Retinal pigment epithelial cell (primary cell): ENCODE measurements at regions not wholly inside any gene's neighbourhood (a gene's known extent, or its start where the extent isn't known, plus 50 kb on each side); places are given as distances from the start of the nearest gene placed in this dataset.

ENCODE experiments used
- DNase-seq: peaks from one replicate; pipeline ENCODE4 v3.0.0-alpha.2; 2010; ENCODE audit warnings: low read depth
- H3K4me3 ChIP-seq: 2 replicates; pipeline ENCODE4 v1.5.1; 2011; ENCODE audit warnings: mild to moderate bottlenecking, low read length, control low read depth, moderate library complexity
- TF ChIP-seq, protein P1 (sequence below): conservative IDR thresholded peaks from 2 replicates; pipeline ENCODE4 v1.5.1; 2011; ENCODE audit warnings: low read depth, low read length, control low read depth, inconsistent platforms

- no peak overlapping the region for H3K4me3 ChIP-seq
- TF ChIP-seq, protein P1, sequence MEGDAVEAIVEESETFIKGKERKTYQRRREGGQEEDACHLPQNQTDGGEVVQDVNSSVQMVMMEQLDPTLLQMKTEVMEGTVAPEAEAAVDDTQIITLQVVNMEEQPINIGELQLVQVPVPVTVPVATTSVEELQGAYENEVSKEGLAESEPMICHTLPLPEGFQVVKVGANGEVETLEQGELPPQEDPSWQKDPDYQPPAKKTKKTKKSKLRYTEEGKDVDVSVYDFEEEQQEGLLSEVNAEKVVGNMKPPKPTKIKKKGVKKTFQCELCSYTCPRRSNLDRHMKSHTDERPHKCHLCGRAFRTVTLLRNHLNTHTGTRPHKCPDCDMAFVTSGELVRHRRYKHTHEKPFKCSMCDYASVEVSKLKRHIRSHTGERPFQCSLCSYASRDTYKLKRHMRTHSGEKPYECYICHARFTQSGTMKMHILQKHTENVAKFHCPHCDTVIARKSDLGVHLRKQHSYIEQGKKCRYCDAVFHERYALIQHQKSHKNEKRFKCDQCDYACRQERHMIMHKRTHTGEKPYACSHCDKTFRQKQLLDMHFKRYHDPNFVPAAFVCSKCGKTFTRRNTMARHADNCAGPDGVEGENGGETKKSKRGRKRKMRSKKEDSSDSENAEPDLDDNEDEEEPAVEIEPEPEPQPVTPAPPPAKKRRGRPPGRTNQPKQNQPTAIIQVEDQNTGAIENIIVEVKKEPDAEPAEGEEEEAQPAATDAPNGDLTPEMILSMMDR = no peak
- no peak for DNase-seq
Observed at GRCh38 chr6:102980951-102981350, 1587.4 kb downstream of the GRIK2 start.

DNA sequence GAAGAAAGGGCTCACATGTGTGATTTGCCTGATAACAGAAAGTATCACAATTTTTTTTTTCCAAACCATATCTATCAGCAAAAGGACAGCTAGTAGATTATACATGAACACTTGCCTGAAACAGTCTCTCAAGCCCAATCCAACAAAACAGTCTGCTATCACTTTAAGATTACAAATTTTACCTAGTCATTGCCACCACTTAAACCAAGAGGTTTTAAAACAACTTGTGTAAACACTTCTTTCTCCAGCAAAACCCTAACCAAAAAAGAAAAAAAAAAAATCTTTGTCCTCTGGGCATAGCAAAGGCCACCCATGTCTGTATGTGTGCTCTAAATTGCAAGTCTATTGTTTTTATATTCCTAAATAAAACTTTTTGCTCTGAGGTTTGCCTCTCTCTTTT is 1568.4 kb downstream of the GRIK2 start:
- TF ChIP-seq, protein P1 = no peak
- H3K4me3 ChIP-seq = no peak overlapping the region
- DNase-seq = no peak

GRCh38 chr6:102950967-102951366 is 1557.5 kb downstream of the GRIK2 start:
- DNase-seq = no peak
- TF ChIP-seq, protein P1 = no peak
- H3K4me3 ChIP-seq = no peak overlapping the region

- TF ChIP-seq, protein P1 = no peak
- no peak for DNase-seq
- H3K4me3 ChIP-seq = no peak overlapping the region
Observed at GRCh38 chr6:102944475-102944874, 1551.0 kb downstream of the GRIK2 start.

GRCh38 chr6:102942206-102942605 is 1548.7 kb downstream of the GRIK2 start:
- DNase-seq = no peak
- H3K4me3 ChIP-seq = no peak overlapping the region
- TF ChIP-seq, protein P1 = no peak

GRCh38 chr6:102936959-102937358 is 1543.5 kb downstream of the GRIK2 start:
- TF ChIP-seq, protein P1 = no peak
- no peak for DNase-seq

DNA sequence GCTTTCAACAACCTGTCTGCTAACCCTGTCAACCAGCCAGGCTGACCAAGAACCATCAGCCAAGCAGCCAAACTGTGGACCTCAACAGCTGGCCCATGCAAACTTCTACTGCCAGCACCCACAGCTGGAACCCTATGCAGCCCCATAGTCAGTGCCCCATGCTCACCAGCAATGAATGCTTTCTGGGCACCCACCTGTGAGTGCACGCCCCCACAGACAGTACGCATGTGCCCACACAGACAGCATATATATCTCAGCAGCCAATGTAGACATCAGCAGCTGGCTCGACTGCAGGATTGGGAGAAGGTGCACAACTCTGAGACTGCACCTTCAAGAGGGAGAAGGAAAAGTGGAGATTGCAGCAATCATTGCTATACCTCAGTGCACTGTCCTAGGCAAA is 1534.6 kb downstream of the GRIK2 start:
- H3K4me3 ChIP-seq = no peak overlapping the region
- TF ChIP-seq, protein P1 = no peak
- DNase-seq = no peak

More at GRCh38 chr6:102936959-102937358, 1543.5 kb downstream of the GRIK2 start:
- H3K4me3 ChIP-seq = no peak overlapping the region
